CD4-positive, alpha-beta memory T cell (primary cell): ENCODE measurements at regions not wholly inside any gene's neighbourhood (a gene's known extent, or its start where the extent isn't known, plus 50 kb on each side); places are given as distances from the start of the nearest gene placed in this dataset.

Experiments used
- CTCF ChIA-PET: fragments of 350-600 bp; sonication (Branson Sonifier 250); formaldehyde crosslinking; loops from one replicate; lab custom pipeline; 2021; ENCODE audit warnings: inconsistent platforms; ENCODE audit not compliant: partially characterized antibody; lab: Charles Lee
- POLR2A ChIA-PET: fragments of 350-600 bp; sonication (Branson Sonifier 250); formaldehyde crosslinking; loops from one replicate; lab custom pipeline; 2021; ENCODE audit not compliant: partially characterized antibody; lab: Charles Lee
- DNase-seq, 5 donors: peaks; one replicate each; pipeline versions ENCODE4 v3.0.0 to v3.0.0-alpha.2; 2020 to 2022; ENCODE audit warnings: mixed read lengths in 1 of 5
- H3K27ac ChIP-seq: one replicate; pipeline ENCODE4 v1.7.0; 2013; ENCODE audit warnings: low read depth, low read length
- H3K27me3 ChIP-seq: 2 replicates; pipeline ENCODE4 v1.7.0; 2013; ENCODE audit warnings: mild to moderate bottlenecking, low read length, moderate library complexity; ENCODE audit not compliant: insufficient read depth
- H3K36me3 ChIP-seq: 2 replicates; pipeline ENCODE4 v1.7.0; 2013; ENCODE audit warnings: mild to moderate bottlenecking, low read length, moderate library complexity; ENCODE audit not compliant: insufficient read depth
- H3K4me1 ChIP-seq: 2 replicates; pipeline ENCODE4 v1.7.0; 2013; ENCODE audit warnings: mild to moderate bottlenecking, low read length, moderate library complexity; ENCODE audit not compliant: insufficient read depth
- H3K4me3 ChIP-seq, 2 donors: one replicate each; pipeline ENCODE4 v1.7.0; 2013; ENCODE audit warnings: low read length in 2 of 2, mild to moderate bottlenecking in 1 of 2
- H3K9me3 ChIP-seq, 2 donors: one replicate each; pipeline ENCODE4 v1.7.0; 2013; ENCODE audit warnings: low read length in 2 of 2, control low read depth in 1 of 2; ENCODE audit not compliant: control insufficient read depth in 1 of 2
- H3K27ac Mint-ChIP-seq, 7 donors: one replicate each; pipeline ENCODE4 v1.8.0; 2020 to 2021; ENCODE audit warnings: mixed read lengths in 7 of 7, mild to moderate bottlenecking in 6 of 7, inconsistent platforms in 3 of 7, moderate library complexity in 3 of 7
- H3K27me3 Mint-ChIP-seq, 2 donors: one replicate each; pipeline ENCODE4 v1.8.0; 2020 to 2021; ENCODE audit warnings: mixed read lengths in 2 of 2
- H3K36me3 Mint-ChIP-seq, 2 donors: one replicate each; pipeline ENCODE4 v1.8.0; 2020 to 2021; ENCODE audit warnings: mixed read lengths in 2 of 2, inconsistent platforms in 1 of 2, mild to moderate bottlenecking in 1 of 2
- H3K4me1 Mint-ChIP-seq, 4 donors: one replicate each; pipeline ENCODE4 v1.8.0; 2020 to 2021; ENCODE audit warnings: mixed read lengths in 4 of 4, mild to moderate bottlenecking in 1 of 4
- H3K4me3 Mint-ChIP-seq, 8 donors: one replicate each; pipeline ENCODE4 v1.8.0; 2020 to 2021; ENCODE audit warnings: mixed read lengths in 8 of 8, mild to moderate bottlenecking in 7 of 8, moderate library complexity in 6 of 8, inconsistent platforms in 3 of 8
- H3K9me3 Mint-ChIP-seq, 8 donors: one replicate each; pipeline ENCODE4 v1.8.0; 2020 to 2021; ENCODE audit warnings: mixed read lengths in 8 of 8, mild to moderate bottlenecking in 5 of 8, inconsistent platforms in 3 of 8, moderate library complexity in 1 of 8
- intact Hi-C: fragments of 100-400 bp; cut with micrococcal nuclease; formaldehyde crosslinking; loops from one replicate; pipeline ENCODE4 v1.15.1; 2023

DNA sequence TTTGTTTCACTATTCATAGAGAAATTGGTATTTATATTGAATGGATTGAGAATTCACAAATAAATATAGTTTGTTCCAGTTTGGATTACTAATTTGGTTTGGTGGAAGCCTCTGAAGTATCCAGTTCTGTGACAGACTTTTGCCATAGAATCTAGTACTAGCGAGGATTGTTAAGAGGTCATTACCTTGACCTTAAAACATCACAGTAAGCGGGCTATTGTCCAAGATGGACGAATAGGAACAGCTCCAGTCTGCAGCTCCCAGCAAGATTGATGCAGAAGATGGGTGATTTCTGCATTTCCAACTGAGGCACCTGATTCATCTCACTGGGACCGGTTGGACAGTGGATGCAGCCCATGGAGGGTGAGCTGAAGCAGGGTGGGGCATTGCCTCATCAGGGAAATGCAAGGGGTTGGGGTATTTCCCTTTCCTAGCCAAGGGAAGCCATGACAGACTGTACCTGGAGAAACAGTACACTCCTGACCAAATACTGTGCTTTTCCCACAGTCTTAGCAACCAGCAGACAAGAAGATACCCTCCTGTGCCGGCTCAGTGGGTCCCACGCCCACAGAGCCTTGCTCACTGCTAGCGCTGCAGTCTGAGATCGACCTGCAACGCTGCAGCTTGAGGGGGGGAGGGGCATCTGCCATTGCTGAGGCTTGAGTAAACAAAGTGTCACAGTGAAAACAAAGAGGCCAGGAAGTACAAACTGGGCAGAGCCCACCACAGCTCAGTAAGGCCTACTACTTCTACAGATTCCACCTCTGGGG, 66.4 kb upstream of the NEDD9 start:
- Histone ChIP-seq H3K4me1 (peaks cover 11% of the 10 kb centered on the region), H3K36me3 (no peaks in the 10 kb centered on the region), H3K4me3 (no peak overlapping the region), H3K9me3 (no peaks in the 10 kb centered on the region), H3K27ac (no peak overlapping the region), H3K27me3 (no peaks in the 10 kb centered on the region)
- CTCF ChIA-PET = no interaction called here
- POLR2A ChIA-PET = interaction anchor here (0.8 kb wide), 1 partner anchor 66 kb away, joined by 3 read pairs; the partner anchor contains the start of gene NEDD9
- H3K36me3 Mint-ChIP-seq = peaks cover 78 to 86% of the 10 kb centered on the region in 2 donors
- DNase-seq = no peak
- peaks cover 22 to 55% (median 47%) of the 10 kb centered on the region in 4 donors for H3K4me1 Mint-ChIP-seq
- no peaks in the 10 kb centered on the region for H3K27me3 Mint-ChIP-seq
- peaks cover 3 to 23% (median 7%) of the 10 kb centered on the region in 8 donors for H3K9me3 Mint-ChIP-seq
- no peak overlapping the region for H3K4me3 Mint-ChIP-seq
- intact Hi-C loops = no loop called here
- H3K27ac Mint-ChIP-seq = no peak overlapping the region

DNA sequence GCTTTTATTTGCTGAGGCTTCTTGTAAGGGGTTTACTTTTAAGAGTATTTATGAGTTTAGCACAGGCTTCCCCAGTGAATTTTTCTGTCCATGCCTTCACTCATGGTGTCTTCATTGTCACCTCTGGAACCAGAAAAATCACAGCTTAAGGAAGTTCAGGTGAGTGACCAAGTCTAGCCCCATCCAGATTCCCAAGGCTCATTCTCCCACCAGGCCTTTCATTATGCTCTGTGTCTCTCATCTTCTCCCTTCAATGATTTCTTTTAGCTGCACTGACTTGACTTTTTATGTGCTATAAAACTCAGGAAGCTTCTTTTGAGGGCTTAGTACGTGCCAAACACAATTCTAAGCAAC, 64.9 kb upstream of the NEDD9 start:
- H3K27ac ChIP-seq = no peak overlapping the region
- H3K36me3 Mint-ChIP-seq = peaks cover 69 to 82% of the 10 kb centered on the region in 2 donors
- peaks cover 19% of the 10 kb centered on the region for H3K4me1 ChIP-seq
- no peak overlapping the region for H3K4me3 Mint-ChIP-seq
- POLR2A ChIA-PET = no interaction called here
- intact Hi-C loops = no loop called here
- H3K9me3 ChIP-seq = no peaks in the 10 kb centered on the region
- no peak overlapping the region for H3K4me3 ChIP-seq
- DNase-seq = no peak
- no peaks in the 10 kb centered on the region for H3K27me3 ChIP-seq
- H3K9me3 Mint-ChIP-seq = peaks cover 3 to 16% (median 7%) of the 10 kb centered on the region in 8 donors
- no peaks in the 10 kb centered on the region for H3K27me3 Mint-ChIP-seq
- no peaks in the 10 kb centered on the region for H3K36me3 ChIP-seq
- no peak overlapping the region for H3K27ac Mint-ChIP-seq
- H3K4me1 Mint-ChIP-seq = peaks cover 19 to 52% (median 47%) of the 10 kb centered on the region in 4 donors
- CTCF ChIA-PET = interaction anchor here (0.7 to 1.4 kb wide), 2 partner anchors 12 to 151 kb away, joined by 3 read pairs; no protein-coding TSS in a partner anchor

DNA sequence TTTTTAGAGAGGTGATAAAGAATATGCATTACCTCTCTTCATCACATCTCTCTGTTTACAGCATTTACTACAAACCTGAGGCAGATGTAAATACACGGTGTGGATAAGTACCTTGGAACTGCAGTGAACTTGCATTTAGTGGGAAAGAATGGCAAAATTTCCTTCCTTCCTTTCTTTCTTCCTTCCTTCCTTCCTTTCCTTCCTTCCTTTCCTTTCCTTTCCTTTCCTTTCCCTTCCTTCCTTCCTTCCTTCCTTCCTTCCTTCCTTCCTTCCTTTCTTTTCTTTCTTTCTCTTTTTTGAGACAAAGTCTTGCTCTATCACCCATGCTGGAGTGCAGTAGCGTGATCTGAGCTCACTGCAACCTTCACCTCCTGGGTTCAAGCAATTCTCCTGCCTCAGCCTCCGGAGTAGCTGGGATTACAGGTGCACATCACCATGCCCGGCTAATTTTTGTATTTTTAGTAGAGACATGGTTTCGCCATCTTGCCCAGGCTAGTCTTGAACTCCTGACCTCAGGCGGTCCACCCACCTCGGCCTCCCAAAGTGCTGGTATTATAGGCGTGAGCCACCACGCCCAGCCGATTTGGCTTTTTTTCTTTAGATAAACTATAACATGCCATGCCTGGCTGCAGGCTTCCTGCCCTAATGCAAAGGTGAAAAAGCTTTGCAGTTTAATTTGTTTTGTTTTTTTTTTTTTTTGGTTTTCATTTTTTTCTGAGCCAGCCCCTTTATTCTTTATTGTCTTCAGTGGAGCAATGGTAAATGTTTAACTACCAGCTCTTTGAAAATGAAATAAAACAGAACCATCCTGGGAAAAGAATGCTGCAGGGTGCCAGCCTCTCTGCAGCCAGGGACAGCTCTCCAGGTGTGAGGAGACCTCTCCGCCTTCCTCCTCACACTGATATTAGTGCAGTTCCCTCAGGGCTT, 64.2 kb upstream of the NEDD9 start:
- Mint-ChIP-seq H3K36me3 (peaks cover 71 to 82% of the 10 kb centered on the region in 2 donors), H3K9me3 (peaks cover 3 to 16% (median 7%) of the 10 kb centered on the region in 8 donors), H3K4me3 (no peak overlapping the region), H3K27ac (peak overlapping the region in 1 of 7 donors; percentile 55), H3K4me1 (peaks cover 18 to 53% (median 48%) of the 10 kb centered on the region in 4 donors), H3K27me3 (no peaks in the 10 kb centered on the region)
- Histone ChIP-seq H3K4me1 (peaks cover 25% of the 10 kb centered on the region), H3K4me3 (no peak overlapping the region), H3K27me3 (no peaks in the 10 kb centered on the region), H3K36me3 (no peaks in the 10 kb centered on the region), H3K9me3 (no peaks in the 10 kb centered on the region), H3K27ac (no peak overlapping the region)
- ChIA-PET POLR2A (no interaction called here), CTCF (interaction anchor here (0.7 to 1.4 kb wide), 2 partner anchors 13 to 150 kb away, joined by 3 read pairs; no protein-coding TSS in a partner anchor)
- no peak for DNase-seq
- intact Hi-C loops = no loop called here

DNA sequence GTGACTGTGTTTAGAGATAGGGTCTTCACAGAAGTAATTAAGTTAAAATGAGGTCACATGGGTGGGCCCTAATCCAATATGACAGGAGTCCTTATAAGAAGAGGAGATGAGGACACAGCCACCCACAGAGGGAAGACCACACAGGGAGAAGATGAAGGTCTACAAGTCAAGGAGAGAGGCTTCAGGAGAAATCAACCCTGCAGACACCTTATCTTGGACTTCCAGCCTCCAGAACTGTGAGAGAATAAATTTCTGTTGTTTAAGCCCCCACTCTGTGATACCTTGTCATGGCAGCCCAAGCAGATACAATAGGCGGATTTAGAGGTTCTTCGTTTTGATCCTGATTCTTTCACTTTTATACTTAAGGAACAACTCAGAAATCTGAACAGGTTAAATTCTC, 63.5 kb upstream of the NEDD9 start:
- peaks cover 0 to 16% (median 3%) of the 10 kb centered on the region in 8 donors for H3K9me3 Mint-ChIP-seq
- POLR2A ChIA-PET = interaction anchor here (1.2 kb wide), 1 partner anchor 64 kb away, joined by 4 read pairs; no protein-coding TSS in a partner anchor
- CTCF ChIA-PET = no interaction called here
- H3K27me3 ChIP-seq = no peaks in the 10 kb centered on the region
- no peak for DNase-seq
- peaks cover 25% of the 10 kb centered on the region for H3K4me1 ChIP-seq
- H3K36me3 Mint-ChIP-seq = peaks cover 66 to 79% of the 10 kb centered on the region in 2 donors
- no peak overlapping the region for H3K4me3 ChIP-seq
- no peak overlapping the region for H3K27ac ChIP-seq
- no peaks in the 10 kb centered on the region for H3K27me3 Mint-ChIP-seq
- H3K27ac Mint-ChIP-seq = no peak overlapping the region
- H3K36me3 ChIP-seq = no peaks in the 10 kb centered on the region
- intact Hi-C loops = no loop called here
- peaks cover 14 to 48% (median 42%) of the 10 kb centered on the region in 4 donors for H3K4me1 Mint-ChIP-seq
- H3K9me3 ChIP-seq = no peaks in the 10 kb centered on the region
- H3K4me3 Mint-ChIP-seq = no peak overlapping the region

DNA sequence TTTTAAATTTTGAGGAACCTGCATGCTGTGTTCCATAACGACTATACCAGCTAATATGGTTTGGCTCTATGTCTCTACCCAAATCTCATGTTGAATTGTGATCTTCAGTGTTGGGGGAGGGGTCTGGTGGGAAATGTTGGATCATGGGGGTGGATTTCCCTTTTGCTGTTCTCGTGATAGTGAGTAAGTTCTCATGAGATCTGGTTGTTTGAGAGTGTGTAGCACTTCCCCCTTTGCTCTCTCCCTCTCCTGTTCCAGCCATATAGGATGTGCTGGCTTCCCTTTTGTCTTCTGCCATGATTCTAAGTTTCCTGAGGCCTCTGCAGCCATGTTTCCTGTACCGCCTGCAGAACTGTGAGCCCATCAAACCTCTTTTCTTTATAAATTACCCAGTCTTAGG, 61.8 kb upstream of the NEDD9 start:
- peaks cover 0 to 7% (median 1%) of the 10 kb centered on the region in 8 donors for H3K9me3 Mint-ChIP-seq
- peaks cover 67 to 79% of the 10 kb centered on the region in 2 donors for H3K36me3 Mint-ChIP-seq
- CTCF ChIA-PET = no interaction called here
- Histone ChIP-seq H3K27me3 (no peaks in the 10 kb centered on the region), H3K4me3 (no peak overlapping the region), H3K36me3 (no peaks in the 10 kb centered on the region), H3K27ac (no peak overlapping the region), H3K9me3 (no peaks in the 10 kb centered on the region), H3K4me1 (peaks cover 18% of the 10 kb centered on the region)
- POLR2A ChIA-PET = no interaction called here
- H3K27ac Mint-ChIP-seq = peak overlapping the region in 3 of 7 donors; percentile 19 to 60 (median 24)
- H3K4me1 Mint-ChIP-seq = peaks cover 6 to 35% (median 27%) of the 10 kb centered on the region in 4 donors
- H3K27me3 Mint-ChIP-seq = no peaks in the 10 kb centered on the region
- intact Hi-C loops = no loop called here
- no peak for DNase-seq
- no peak overlapping the region for H3K4me3 Mint-ChIP-seq

DNA sequence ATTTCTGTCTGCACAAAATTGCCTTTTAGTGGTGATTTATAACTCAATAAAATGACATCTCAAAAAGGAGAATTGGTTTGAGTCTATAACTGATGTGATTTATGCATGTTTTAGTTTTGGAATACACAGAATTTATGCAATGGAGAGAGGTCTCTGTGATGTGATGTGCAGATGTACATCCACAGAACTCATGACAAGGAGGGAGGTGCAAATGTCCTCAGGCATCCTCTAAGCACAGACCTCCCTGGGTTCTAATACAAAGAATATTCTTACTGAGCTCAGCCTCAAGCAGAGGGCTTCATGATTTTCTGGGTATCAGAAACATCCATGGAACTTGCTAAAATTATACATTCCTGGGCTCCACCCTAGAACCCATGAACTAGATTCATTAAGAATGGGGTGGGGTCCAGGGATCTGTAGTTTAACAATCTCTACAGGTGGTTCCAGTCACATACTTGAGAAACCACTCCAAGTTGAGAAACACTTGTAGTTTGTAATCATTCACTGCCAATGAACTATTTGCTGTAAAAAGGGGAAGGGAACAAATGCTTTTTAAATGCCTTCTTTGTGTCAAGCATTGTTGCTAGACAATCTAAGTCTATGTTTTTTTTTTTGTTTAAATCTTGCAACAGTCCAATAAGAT, 60.2 kb upstream of the NEDD9 start:
- ChIA-PET CTCF (no interaction called here), POLR2A (no interaction called here)
- Histone ChIP-seq H3K9me3 (no peaks in the 10 kb centered on the region), H3K27me3 (no peaks in the 10 kb centered on the region), H3K4me3 (no peak overlapping the region), H3K36me3 (no peaks in the 10 kb centered on the region), H3K27ac (no peak overlapping the region), H3K4me1 (peaks cover 13% of the 10 kb centered on the region)
- intact Hi-C loops = no loop called here
- Mint-ChIP-seq H3K27ac (peak overlapping the region in 1 of 7 donors; percentile 70), H3K36me3 (peaks cover 68 to 86% of the 10 kb centered on the region in 2 donors), H3K4me1 (peaks cover 6 to 32% (median 22%) of the 10 kb centered on the region in 4 donors), H3K4me3 (no peak overlapping the region), H3K9me3 (peaks cover 0 to 11% (median 1%) of the 10 kb centered on the region in 8 donors), H3K27me3 (no peaks in the 10 kb centered on the region)
- no peak for DNase-seq
